ENCODE measurements at regions not wholly inside any gene's neighbourhood (a gene's known extent, or its start where the extent isn't known, plus 50 kb on each side); places are given as distances from the start of the nearest gene placed in this dataset.

- TF ChIP-seq ZBTB39 (CRISPR knock-in tag; IDR thresholded peaks at IDR 0.05) (no peak), CSRNP1 (CRISPR knock-in tag; IDR thresholded peaks at IDR 0.05) (no peak), ZNF619 (CRISPR knock-in tag; IDR thresholded peaks at IDR 0.05) (peak; percentile 65; the same call in 1 of the 2 replicates), CEBPG (CRISPR knock-in tag; IDR thresholded peaks at IDR 0.05) (no peak), DR1 (CRISPR knock-in tag; IDR thresholded peaks at IDR 0.05) (no peak), FOXA1 (IDR thresholded peaks at IDR 0.05) (peak; percentile 44; the same call in 1 of the 2 replicates), FOXA1 (CRISPR knock-in tag; IDR thresholded peaks at IDR 0.05) (no peak), POLR2AphosphoS5 (IDR thresholded peaks at IDR 0.05; ENCODE audit: low read depth, low read length) (0 out of 2 replicates have a peak, but pooled peaks have one; percentile 7), ZNF646 (CRISPR knock-in tag; IDR thresholded peaks at IDR 0.05) (peak; percentile 90), KAT7 (CRISPR knock-in tag; IDR thresholded peaks at IDR 0.05; ENCODE audit: borderline replicate concordance) (no peak), POGK (CRISPR knock-in tag; conservative IDR thresholded peaks at IDR 0.05) (no peak), MAFK (conservative IDR thresholded peaks at IDR 0.05 in 1 of 2, IDR thresholded peaks at IDR 0.05 in 1 of 2; ENCODE audit: low read length in 2 of 2) (no peak), JUN (CRISPR knock-in tag; IDR thresholded peaks at IDR 0.05) (no peak), KDM3A (CRISPR knock-in tag; IDR thresholded peaks at IDR 0.05; ENCODE audit: low read depth) (no peak), MTA3 (CRISPR knock-in tag; IDR thresholded peaks at IDR 0.05) (no peak), ZNF251 (CRISPR knock-in tag; IDR thresholded peaks at IDR 0.05) (no peak), ZNF12 (CRISPR knock-in tag; IDR thresholded peaks at IDR 0.05) (no peak), ZNF329 (CRISPR knock-in tag; IDR thresholded peaks at IDR 0.05; ENCODE audit: low read depth) (no peak), THAP7 (CRISPR knock-in tag; IDR thresholded peaks at IDR 0.05) (no peak)
These were observed 110.3 kb upstream of the TMEM170B start (continued) for GRCh38 chr6:11427091-11427722.

Data from HepG2 (cell line).